Posterior cingulate gyrus (tissue), 11 donors: ENCODE measurements at regions not wholly inside any gene's neighbourhood (a gene's known extent, or its start where the extent isn't known, plus 50 kb on each side); places are given as distances from the start of the nearest gene placed in this dataset.
"Not testable (repeated sequence)": the region's sequence is repeated elsewhere in the genome, so short reads cannot be mapped to it uniquely, and the experiment has no call there.

Experiments
- DNase-seq, 10 donors: peaks; one replicate each; pipeline versions ENCODE4 v3.0.0 to v3.0.0-alpha.2; 2020 to 2021; ENCODE audit warnings: mixed read lengths in 3 of 10
- intact Hi-C: fragments of 100-400 bp; cut with DNase I; formaldehyde crosslinking; loops from one replicate; pipeline ENCODE4 v1.15.1; 2023

DNA sequence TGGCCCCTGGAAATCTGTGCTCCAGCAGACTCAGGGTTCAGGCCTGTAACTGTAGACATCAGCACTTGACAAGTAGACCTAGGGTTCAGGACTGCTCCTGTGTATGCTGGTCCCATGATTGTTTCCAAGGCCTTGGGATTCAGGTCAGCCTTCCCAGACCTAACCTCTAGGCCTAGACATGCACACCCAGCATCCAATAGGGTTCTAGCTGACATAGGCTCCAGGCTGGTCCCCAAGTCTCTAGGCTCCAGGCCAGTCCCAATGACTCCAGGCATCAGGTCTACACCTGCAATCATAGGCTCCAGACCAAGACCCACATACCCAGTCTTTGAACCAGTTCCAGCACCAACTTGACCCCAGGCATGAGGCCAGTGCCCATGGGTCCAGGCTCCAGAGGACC is 166.2 kb upstream of the GRIA4 start:
- DNase-seq: no peak
- intact Hi-C loops: no loop called here

DNA sequence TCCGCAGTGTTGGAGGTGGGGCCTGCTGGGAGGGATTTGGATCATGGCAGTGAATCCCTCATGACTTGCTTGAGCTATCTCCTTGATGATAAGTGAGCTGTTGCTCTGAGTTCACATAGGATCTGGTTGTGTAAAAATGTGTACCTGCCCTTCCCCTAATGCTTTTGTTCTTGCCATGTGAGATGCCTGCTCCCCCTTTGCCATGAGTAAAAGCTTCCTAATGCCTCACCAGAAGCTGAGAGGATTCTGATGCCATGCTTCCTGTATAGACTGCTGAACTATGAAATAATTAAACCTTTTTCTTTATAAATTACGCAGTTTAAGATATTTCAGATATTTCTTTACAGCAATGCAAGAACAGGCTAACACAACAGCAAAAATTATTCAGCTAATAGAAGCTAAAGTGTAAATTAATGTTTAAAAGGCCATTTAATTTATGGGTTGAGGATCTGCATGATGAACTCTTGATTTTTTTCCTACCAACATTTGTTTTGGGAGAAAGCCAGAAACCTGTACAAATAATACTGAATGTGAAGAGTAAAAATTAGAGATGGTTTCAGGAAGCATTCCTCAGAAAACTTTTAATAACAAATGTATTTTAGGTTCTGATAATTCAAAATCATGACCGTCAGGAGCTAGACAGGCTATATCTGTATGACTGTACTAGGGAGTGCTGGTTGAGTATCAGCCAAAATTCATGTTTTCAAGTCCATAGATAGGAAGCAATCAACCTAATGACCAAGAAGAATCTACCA is 177.5 kb upstream of the GRIA4 start:
- DNase-seq: no peak
- intact Hi-C loops: no loop called here

GRCh38 chr11:105429096-105429910 is 180.6 kb upstream of the GRIA4 start:
- no peak for DNase-seq
- intact Hi-C loops: no loop called here

DNA sequence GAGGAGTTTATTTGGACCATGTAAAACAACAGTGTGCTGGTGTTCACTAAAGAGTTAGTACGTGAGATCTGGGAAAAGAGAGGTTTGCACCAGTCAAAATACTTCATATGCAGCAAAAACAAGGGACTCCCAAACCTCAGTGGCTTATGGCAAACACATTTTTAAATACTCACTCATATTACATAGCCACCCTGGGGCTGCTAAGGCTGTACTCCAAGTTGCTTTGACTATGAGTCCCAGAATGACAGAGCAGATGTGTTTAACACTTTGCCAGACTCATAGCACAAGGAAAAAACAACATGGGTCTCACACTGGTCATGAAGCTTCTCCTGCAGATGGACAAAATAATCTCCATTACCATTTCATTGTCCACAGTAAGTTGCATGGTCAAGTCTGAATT is 202.8 kb upstream of the GRIA4 start:
- no peak for DNase-seq
- intact Hi-C loops: no loop called here

DNA sequence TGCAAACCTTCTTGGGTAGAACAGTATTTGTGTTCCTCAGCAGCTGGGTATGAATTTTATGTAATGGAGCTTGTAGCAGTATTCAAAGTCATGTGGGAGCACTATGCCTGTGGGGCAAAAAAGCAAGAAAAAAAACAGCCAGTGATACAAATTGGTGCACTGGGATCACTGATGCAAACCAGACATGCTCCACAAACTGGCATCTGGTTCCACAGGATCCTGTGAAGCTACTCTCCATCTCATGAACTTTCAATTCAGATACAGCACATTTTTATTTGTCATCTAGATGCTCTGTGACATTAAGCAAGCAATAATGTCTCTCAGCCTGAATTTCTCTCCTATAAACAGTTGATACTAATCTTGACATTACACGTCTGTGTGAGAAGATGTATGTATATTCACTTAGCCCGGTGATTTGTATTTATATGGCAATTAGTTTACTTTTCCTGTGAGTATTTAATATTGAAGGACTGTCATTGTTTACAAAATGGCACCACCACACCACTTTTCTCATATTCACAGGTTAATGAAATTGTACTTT is 208.5 kb upstream of the GRIA4 start:
- intact Hi-C loops: no loop called here
- DNase-seq: no peak

- intact Hi-C loops: no loop called here
- no peak for DNase-seq
Observed at GRCh38 chr11:105399511-105399910, 210.4 kb upstream of the GRIA4 start.

DNA sequence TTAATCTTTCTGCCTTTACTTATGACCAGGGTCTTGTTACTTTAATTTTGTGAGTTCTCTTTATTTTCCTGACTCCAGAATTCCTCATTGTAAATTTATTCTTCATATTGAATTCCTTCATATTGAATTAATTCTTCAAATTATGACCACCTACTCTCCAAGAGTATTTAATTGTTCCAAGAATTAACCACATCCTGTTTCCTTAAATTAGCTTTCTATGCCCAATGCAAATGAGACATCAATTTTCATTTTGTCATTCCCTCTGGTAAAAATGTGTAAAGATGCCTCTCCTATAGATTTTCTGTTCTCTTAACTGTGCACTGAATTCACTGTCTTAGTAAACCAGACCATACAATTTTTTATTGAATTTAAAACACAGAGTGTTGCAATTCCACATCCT is 211.2 kb upstream of the GRIA4 start:
- intact Hi-C loops: no loop called here
- no peak for DNase-seq

GRCh38 chr11:105393326-105393725 is 216.5 kb upstream of the GRIA4 start:
- DNase-seq: no peak
- intact Hi-C loops: no loop called here

- DNase-seq: no peak
- intact Hi-C loops: no loop called here
Observed at GRCh38 chr11:105392556-105392955, 217.3 kb upstream of the GRIA4 start.

GRCh38 chr11:105389952-105390351 is 219.9 kb upstream of the GRIA4 start:
- peak in 1 of 10 donors; percentile 30 for DNase-seq
- intact Hi-C loops: no loop called here

DNA sequence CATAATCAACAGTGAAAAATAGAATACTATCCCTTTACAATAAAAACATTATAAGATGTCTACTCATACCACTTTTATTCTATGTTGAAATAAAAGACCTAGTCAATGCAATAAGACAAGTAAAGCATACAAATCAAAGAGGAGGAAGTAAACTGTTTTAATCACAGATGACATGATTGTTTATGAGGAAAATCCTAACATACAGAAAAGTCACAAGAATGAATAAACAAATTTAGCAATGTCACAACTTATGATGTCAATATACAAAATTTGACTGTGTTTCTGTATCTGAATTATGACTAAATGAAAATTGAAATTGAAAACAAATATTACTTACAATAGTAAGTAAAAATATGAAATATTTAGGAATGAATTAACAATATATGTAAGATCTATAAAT is 221.9 kb upstream of the GRIA4 start:
- intact Hi-C loops: no loop called here
- no peak for DNase-seq

GRCh38 chr11:105381941-105382340 is 227.9 kb upstream of the GRIA4 start:
- intact Hi-C loops: no loop called here
- no peak for DNase-seq

GRCh38 chr11:105377870-105378269 is 232.0 kb upstream of the GRIA4 start:
- intact Hi-C loops: no loop called here
- DNase-seq: no peak

- intact Hi-C loops: no loop called here
- no peak for DNase-seq
Observed at GRCh38 chr11:105372206-105372605, 232.6 kb upstream of the CARD18 start.

GRCh38 chr11:105371311-105371710 is 231.7 kb upstream of the CARD18 start:
- DNase-seq: no peak
- intact Hi-C loops: no loop called here

DNA sequence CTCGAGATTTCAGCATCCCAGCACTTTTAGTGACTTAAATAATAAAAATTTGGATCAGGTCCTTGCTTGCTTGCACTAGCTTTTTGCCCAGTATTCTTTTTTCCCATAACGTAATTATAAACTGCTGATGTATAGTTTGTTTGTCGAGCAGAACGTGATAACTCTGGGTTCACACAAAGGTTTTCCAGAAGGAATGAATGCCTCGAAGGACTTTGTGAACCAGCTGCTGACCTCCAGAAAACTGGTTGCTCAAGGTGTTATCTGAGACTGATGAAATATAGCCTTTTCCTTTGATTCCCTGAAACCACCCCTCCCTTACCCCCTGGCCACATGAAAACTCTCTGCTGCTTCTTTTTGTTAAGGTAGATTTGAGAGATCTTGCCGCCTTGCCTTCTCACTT is 229.1 kb upstream of the CARD18 start:
- intact Hi-C loops: no loop called here
- DNase-seq: no peak

GRCh38 chr11:105367129-105367528 is 227.6 kb upstream of the CARD18 start:
- DNase-seq: no peak
- intact Hi-C loops: no loop called here

- no peak for DNase-seq
- intact Hi-C loops: no loop called here
Observed at GRCh38 chr11:105361651-105362050, 222.1 kb upstream of the CARD18 start.

- no peak for DNase-seq
- intact Hi-C loops: loop anchor here (10.0 kb wide), 1 partner anchor 553 kb away; no protein-coding TSS in a partner anchor
Observed at GRCh38 chr11:105357764-105358163, 218.2 kb upstream of the CARD18 start.

GRCh38 chr11:105357146-105357545 is 217.6 kb upstream of the CARD18 start:
- DNase-seq: no peak
- intact Hi-C loops: loop anchor here (10.0 kb wide), 1 partner anchor 552 kb away; no protein-coding TSS in a partner anchor

- intact Hi-C loops: loop anchor here (10.0 kb wide), 1 partner anchor 545 kb away; no protein-coding TSS in a partner anchor
- not testable (repeated sequence) for DNase-seq
Observed at GRCh38 chr11:105349867-105350266, 210.3 kb upstream of the CARD18 start.

DNA sequence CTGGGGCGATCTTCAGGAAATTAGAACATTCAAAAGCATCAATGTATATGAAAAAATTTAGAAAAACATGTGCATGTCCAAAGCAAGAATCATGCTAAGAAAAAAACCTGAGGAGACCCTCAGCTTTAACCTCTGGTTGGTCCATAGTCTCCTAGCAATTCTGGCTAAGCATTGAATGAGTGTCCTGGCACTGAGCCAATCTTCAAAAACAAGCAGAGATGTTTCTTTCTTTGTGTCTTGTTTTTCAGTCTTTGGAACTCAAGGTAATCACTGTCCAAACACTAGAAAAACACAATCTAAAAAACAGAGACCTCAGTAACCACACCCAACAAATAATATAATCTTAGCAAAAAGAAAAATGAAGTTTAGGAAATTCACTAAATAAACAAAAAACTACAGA is 205.4 kb upstream of the CARD18 start:
- intact Hi-C loops: no loop called here
- no peak for DNase-seq
